GM23338 (cell line): ENCODE measurements at regions not wholly inside any gene's neighbourhood (a gene's known extent, or its start where the extent isn't known, plus 50 kb on each side); places are given as distances from the start of the nearest gene placed in this dataset.

Source experiments
- ATAC-seq: fragments of 200-7000 bp; cut with Tn5 transposase; 3 replicates; pipeline ENCODE4 v1.9.1; 2020
- DNase-seq: peaks from one replicate; pipeline ENCODE4 v3.0.0-alpha.2; 2015; ENCODE audit warnings: low spot score
- H2AFZ ChIP-seq: fragments of 200-600 bp; sonication (generic); 2 replicates; pipeline ENCODE4 v1.8.0; 2016; ENCODE audit warnings: antibody characterized with exemption, mild to moderate bottlenecking, moderate library complexity
- H3F3A ChIP-seq: fragments of 200-600 bp; sonication (generic); replicated peaks from 2 replicates; pipeline ENCODE4 v1.8.0; 2017; ENCODE audit warnings: antibody characterized with exemption, mixed run types, low read depth
- H3K27ac ChIP-seq: fragments of 200-600 bp; sonication (generic); 2 replicates; pipeline ENCODE4 v1.6.1; 2016; ENCODE audit warnings: low read depth
- H3K27me3 ChIP-seq: fragments of 200-600 bp; sonication (generic); 2 replicates; pipeline ENCODE4 v1.8.0; 2016; ENCODE audit warnings: mild to moderate bottlenecking, mixed run types, moderate library complexity; ENCODE audit not compliant: insufficient read depth
- H3K36me3 ChIP-seq: fragments of 200-600 bp; sonication (generic); 2 replicates; pipeline ENCODE4 v1.8.0; 2016; ENCODE audit warnings: mild to moderate bottlenecking; ENCODE audit not compliant: insufficient read depth
- H3K4me1 ChIP-seq: fragments of 200-600 bp; sonication (generic); 2 replicates; pipeline ENCODE4 v1.8.0; 2016; ENCODE audit warnings: mild to moderate bottlenecking, moderate library complexity; ENCODE audit not compliant: insufficient read depth
- H3K4me2 ChIP-seq: fragments of 200-600 bp; sonication (generic); 2 replicates; pipeline ENCODE4 v1.7.1; 2017; ENCODE audit warnings: mixed run types
- H3K4me3 ChIP-seq: fragments of 200-600 bp; sonication (generic); 2 replicates; pipeline ENCODE4 v1.6.1; 2016; ENCODE audit warnings: mixed run types
- H3K79me2 ChIP-seq: fragments of 200-600 bp; sonication (generic); replicated peaks from 2 replicates; pipeline ENCODE4 v1.8.0; 2017; ENCODE audit warnings: mild to moderate bottlenecking; ENCODE audit not compliant: insufficient read depth
- H3K9me2 ChIP-seq: fragments of 200-600 bp; sonication (generic); 2 replicates; pipeline ENCODE4 v1.8.0; 2017; ENCODE audit not compliant: insufficient read depth
- H4K20me1 ChIP-seq: fragments of 200-600 bp; sonication (generic); replicated peaks from 2 replicates; pipeline ENCODE4 v1.8.0; 2017; ENCODE audit warnings: mild to moderate bottlenecking; ENCODE audit not compliant: insufficient read depth
- H3K27ac Mint-ChIP-seq: 2 replicates; pipeline ENCODE4 v1.8.0; 2020; ENCODE audit warnings: inconsistent platforms, mild to moderate bottlenecking, moderate library complexity, mixed read lengths
- H3K27me3 Mint-ChIP-seq: 3 replicates; pipeline ENCODE4 v1.8.0; 2022; ENCODE audit warnings: low read depth, mild to moderate bottlenecking, moderate library complexity, mixed read lengths, inconsistent platforms; ENCODE audit not compliant: insufficient read depth, poor library complexity
- H3K36me3 Mint-ChIP-seq: 3 replicates; pipeline ENCODE4 v1.8.0; 2021; ENCODE audit warnings: low read depth, mild to moderate bottlenecking, inconsistent platforms, moderate library complexity, mixed read lengths
- H3K4me1 Mint-ChIP-seq: 3 replicates; pipeline ENCODE4 v1.8.0; 2020; ENCODE audit warnings: mild to moderate bottlenecking, inconsistent platforms, mixed read lengths
- H3K4me3 Mint-ChIP-seq: 3 replicates; pipeline ENCODE4 v1.8.0; 2021; ENCODE audit warnings: moderate library complexity, mild to moderate bottlenecking, inconsistent platforms, mixed read lengths
- H3K9me3 Mint-ChIP-seq: 3 replicates; pipeline ENCODE4 v1.8.0; 2020; ENCODE audit warnings: moderate library complexity, mild to moderate bottlenecking, inconsistent platforms, mixed read lengths
- CREB1 ChIP-seq: fragments of 250-450 bp; sonication (Bioruptor Pico); IDR thresholded peaks from 2 replicates; pipeline ENCODE4 v1.5.0; 2020; ENCODE audit warnings: low read depth, mild to moderate bottlenecking, moderate library complexity
- CTCF ChIP-seq, 2 experiments: fragments of 200-600 bp in 1 of 2; sonication (generic) in 1 of 2; conservative IDR thresholded peaks; 2 replicates each; pipeline versions ENCODE4 v1.5.1 to v1.6.1; 2016 to 2017; ENCODE audit warnings: antibody characterized with exemption in 2 of 2, low read depth in 2 of 2, mild to moderate bottlenecking in 2 of 2, moderate library complexity in 1 of 2
- ETS1 ChIP-seq: IDR thresholded peaks from 2 replicates; pipeline ENCODE4 v1.6.1; 2016; ENCODE audit warnings: antibody characterized with exemption
- EZH2 ChIP-seq: fragments of 200-600 bp; sonication (generic); IDR thresholded peaks from one replicate; pipeline ENCODE4 v1.8.0; 2017; ENCODE audit warnings: antibody characterized with exemption, mild to moderate bottlenecking, low read depth; ENCODE audit not compliant: unreplicated experiment
- EZH2phosphoT487 ChIP-seq: fragments of 200-600 bp; sonication (generic); IDR thresholded peaks from one replicate; pipeline ENCODE4 v1.8.1; 2018; ENCODE audit warnings: antibody characterized with exemption; ENCODE audit not compliant: unreplicated experiment
- JUNB ChIP-seq: IDR thresholded peaks from one replicate; pipeline ENCODE4 v1.6.1; 2016; ENCODE audit warnings: antibody characterized with exemption; ENCODE audit not compliant: unreplicated experiment
- NANOG ChIP-seq: IDR thresholded peaks from 2 replicates; pipeline ENCODE4 v1.6.1; 2016; ENCODE audit warnings: antibody characterized with exemption, borderline replicate concordance
- POLR2AphosphoS5 ChIP-seq: IDR thresholded peaks from 2 replicates; pipeline ENCODE4 v1.6.1; 2016; ENCODE audit warnings: antibody characterized with exemption, low read depth
- REST ChIP-seq: IDR thresholded peaks from one replicate; pipeline ENCODE4 v1.6.1; 2018; ENCODE audit warnings: antibody characterized with exemption; ENCODE audit not compliant: unreplicated experiment
- STAT1 ChIP-seq: IDR thresholded peaks from one replicate; pipeline ENCODE4 v1.6.1; 2016; ENCODE audit warnings: antibody characterized with exemption; ENCODE audit not compliant: unreplicated experiment
- ZNF114 ChIP-seq: fragments of 250-450 bp; sonication (Bioruptor Pico); IDR thresholded peaks from 2 replicates; pipeline ENCODE4 v1.5.0; 2020; ENCODE audit warnings: mild to moderate bottlenecking, moderate library complexity
- ZNF331 ChIP-seq: fragments of 250-450 bp; sonication (Bioruptor Pico); IDR thresholded peaks from 2 replicates; pipeline ENCODE4 v1.5.0; 2020; ENCODE audit warnings: low read depth, mild to moderate bottlenecking, moderate library complexity
- ZNF462 ChIP-seq: fragments of 250-450 bp; sonication (Bioruptor Pico); IDR thresholded peaks from 2 replicates; pipeline ENCODE4 v1.5.0; 2020; ENCODE audit warnings: mild to moderate bottlenecking, moderate library complexity

GRCh38 chr4:23224684-23225420 is 532.1 kb downstream of the GBA3 start:
- no peak overlapping the region for H2AFZ ChIP-seq
- no peak for ATAC-seq
- H3K4me1 Mint-ChIP-seq: peaks cover 13% of the 10 kb centered on the region

More at GRCh38 chr4:23224684-23225420, 532.1 kb downstream of the GBA3 start:
- Histone ChIP-seq H4K20me1 (no peaks in the 10 kb centered on the region), H3K9me2 (peaks cover 11% of the 10 kb centered on the region; the same call in 1 of the 2 replicates), H3K79me2 (no peaks in the 10 kb centered on the region), H3K4me2 (no peak overlapping the region), H3K36me3 (no peaks in the 10 kb centered on the region), H3K27me3 (no peaks in the 10 kb centered on the region), H3K4me1 (no peaks in the 10 kb centered on the region), H3F3A (no peaks in the 10 kb centered on the region), H3K27ac (no peak overlapping the region), H3K4me3 (no peak overlapping the region)
- H3K27me3 Mint-ChIP-seq: no peaks in the 10 kb centered on the region
- H3K36me3 Mint-ChIP-seq: no peaks in the 10 kb centered on the region
- TF ChIP-seq CTCF (conservative IDR thresholded peaks at IDR 0.05; ENCODE audit: low read depth in 2 of 2) (no peak), NANOG (no peak), CREB1 (CRISPR knock-in tag) (no peak), ZNF462 (CRISPR knock-in tag) (no peak), EZH2phosphoT487 (no peak), ZNF331 (CRISPR knock-in tag) (no peak), ZNF114 (CRISPR knock-in tag) (no peak), POLR2AphosphoS5 (no peak), STAT1 (no peak), REST (no peak), EZH2 (no peak), ETS1 (no peak), JUNB (no peak)
- DNase-seq: no peak
- no peak overlapping the region for H3K27ac Mint-ChIP-seq
- no peak overlapping the region for H3K4me3 Mint-ChIP-seq
- H3K9me3 Mint-ChIP-seq: no peaks in the 10 kb centered on the region
